ENCODE measurements at regions not wholly inside any gene's neighbourhood (a gene's known extent, or its start where the extent isn't known, plus 50 kb on each side); places are given as distances from the start of the nearest gene placed in this dataset.

DNA sequence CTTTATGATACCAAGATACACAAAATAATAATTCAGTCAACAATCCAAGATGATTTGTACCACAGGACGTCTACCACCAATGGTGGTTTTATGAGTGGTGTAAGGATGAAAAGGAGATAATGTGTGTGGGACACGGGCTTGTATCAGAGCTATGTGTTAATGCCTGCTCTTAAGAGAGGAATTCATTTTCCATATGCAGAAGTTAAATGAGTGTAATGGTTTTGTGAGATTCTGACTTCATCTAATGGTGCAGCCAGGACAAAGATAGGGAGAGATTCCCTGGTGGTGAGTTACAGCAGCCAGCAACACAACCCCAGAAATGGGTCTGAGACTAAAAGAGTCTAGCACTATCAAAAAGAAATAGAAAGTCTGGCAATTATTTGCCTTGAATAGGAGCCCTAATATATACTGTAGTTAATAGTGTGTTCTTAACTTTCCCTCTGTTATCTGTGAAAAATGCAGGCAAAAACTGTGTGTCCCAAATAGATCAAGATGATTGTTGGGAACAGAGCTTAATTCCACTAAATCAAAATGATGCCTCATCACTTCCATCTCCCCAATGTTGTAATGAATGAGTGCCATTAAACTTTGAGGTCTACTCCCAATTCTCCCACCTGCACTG is 455.0 kb upstream of the TCF4 start:
- H3K27me3 Mint-ChIP-seq = no peaks in the 10 kb centered on the region
- H3K4me3 Mint-ChIP-seq = no peak overlapping the region
- intact Hi-C loops (cut with micrococcal nuclease) = no loop called here
- peaks cover 9% of the 10 kb centered on the region for H3K4me1 Mint-ChIP-seq
- TF ChIP-seq, protein P1, sequence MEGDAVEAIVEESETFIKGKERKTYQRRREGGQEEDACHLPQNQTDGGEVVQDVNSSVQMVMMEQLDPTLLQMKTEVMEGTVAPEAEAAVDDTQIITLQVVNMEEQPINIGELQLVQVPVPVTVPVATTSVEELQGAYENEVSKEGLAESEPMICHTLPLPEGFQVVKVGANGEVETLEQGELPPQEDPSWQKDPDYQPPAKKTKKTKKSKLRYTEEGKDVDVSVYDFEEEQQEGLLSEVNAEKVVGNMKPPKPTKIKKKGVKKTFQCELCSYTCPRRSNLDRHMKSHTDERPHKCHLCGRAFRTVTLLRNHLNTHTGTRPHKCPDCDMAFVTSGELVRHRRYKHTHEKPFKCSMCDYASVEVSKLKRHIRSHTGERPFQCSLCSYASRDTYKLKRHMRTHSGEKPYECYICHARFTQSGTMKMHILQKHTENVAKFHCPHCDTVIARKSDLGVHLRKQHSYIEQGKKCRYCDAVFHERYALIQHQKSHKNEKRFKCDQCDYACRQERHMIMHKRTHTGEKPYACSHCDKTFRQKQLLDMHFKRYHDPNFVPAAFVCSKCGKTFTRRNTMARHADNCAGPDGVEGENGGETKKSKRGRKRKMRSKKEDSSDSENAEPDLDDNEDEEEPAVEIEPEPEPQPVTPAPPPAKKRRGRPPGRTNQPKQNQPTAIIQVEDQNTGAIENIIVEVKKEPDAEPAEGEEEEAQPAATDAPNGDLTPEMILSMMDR (IDR thresholded peaks at IDR 0.05) = no peak
- CTCF ChIA-PET = no interaction called here
- POLR2A ChIA-PET = interaction anchor here (0.9 kb wide), 1 partner anchor 10 kb away, joined by 3 read pairs; no protein-coding TSS in a partner anchor
- peaks cover 8% of the 10 kb centered on the region for H3K9me3 Mint-ChIP-seq
- H3K36me3 Mint-ChIP-seq (ENCODE audit: low read depth) = peaks cover 2% of the 10 kb centered on the region
- no peak for DNase-seq
- no peak overlapping the region for H3K27ac Mint-ChIP-seq
- no peak for ATAC-seq (ENCODE audit: low read depth)

DNA sequence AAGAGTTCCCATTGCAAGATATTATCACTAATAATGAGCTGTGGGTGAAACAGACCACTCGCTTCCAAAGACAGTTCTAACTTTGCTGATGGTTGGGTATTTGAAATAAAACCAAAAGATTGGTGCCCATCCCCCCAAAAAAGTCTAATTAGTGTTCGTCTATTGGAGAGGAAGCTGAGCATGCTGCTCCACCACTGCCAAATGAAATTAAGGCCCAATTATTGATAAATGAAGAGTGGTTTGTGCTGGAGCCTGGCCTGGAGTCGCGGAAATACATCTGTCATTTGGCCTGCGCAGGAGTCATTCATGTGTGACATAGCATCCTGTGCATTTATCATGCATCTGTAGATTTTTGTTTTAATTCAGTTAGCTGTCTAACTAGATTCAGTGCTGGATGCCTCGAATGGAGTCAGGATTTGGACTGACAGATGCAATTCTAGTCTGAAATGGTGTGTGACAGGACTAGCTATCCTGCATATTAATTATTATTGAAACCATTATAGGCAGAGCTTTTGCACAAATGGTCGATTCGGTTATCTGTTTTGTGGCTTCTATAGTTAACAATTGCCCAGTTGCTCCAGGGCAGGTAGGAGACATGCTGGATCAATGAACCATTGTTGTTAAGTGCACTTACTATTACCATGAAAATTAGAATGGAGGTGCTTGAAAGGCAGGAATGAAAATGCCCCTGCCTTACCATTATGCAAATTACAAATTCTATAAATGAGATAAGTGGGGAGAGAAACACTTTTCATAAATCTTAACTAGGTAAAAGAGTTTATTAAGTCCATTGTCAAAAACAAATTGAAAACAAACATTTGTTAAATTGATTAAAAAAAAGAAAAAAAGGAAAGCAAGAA is 450.4 kb upstream of the TCF4 start:
- no peaks in the 10 kb centered on the region for H3K27me3 Mint-ChIP-seq
- DNase-seq = no peak
- H3K9me3 Mint-ChIP-seq = peaks cover 7% of the 10 kb centered on the region
- intact Hi-C loops (cut with micrococcal nuclease) = no loop called here
- H3K36me3 Mint-ChIP-seq (ENCODE audit: low read depth) = peaks cover 2% of the 10 kb centered on the region
- H3K4me3 Mint-ChIP-seq = no peak overlapping the region
- ChIA-PET POLR2A (no interaction called here), CTCF (no interaction called here)
- H3K27ac Mint-ChIP-seq = no peak overlapping the region
- ATAC-seq (ENCODE audit: low read depth) = no peak
- peaks cover 12% of the 10 kb centered on the region for H3K4me1 Mint-ChIP-seq
- TF ChIP-seq, protein P1 (IDR thresholded peaks at IDR 0.05) = no peak

GRCh38 chr18:56036741-56037140 is 448.7 kb upstream of the TCF4 start:
- no peak overlapping the region for H3K27ac Mint-ChIP-seq
- intact Hi-C loops (cut with micrococcal nuclease) = no loop called here
- peaks cover 12% of the 10 kb centered on the region for H3K4me1 Mint-ChIP-seq
- POLR2A ChIA-PET = no interaction called here
- ATAC-seq (ENCODE audit: low read depth) (no peak), DNase-seq (no peak)
- no peaks in the 10 kb centered on the region for H3K27me3 Mint-ChIP-seq
- H3K4me3 Mint-ChIP-seq = no peak overlapping the region
- peaks cover 2% of the 10 kb centered on the region for H3K36me3 Mint-ChIP-seq (ENCODE audit: low read depth)
- TF ChIP-seq, protein P1 (IDR thresholded peaks at IDR 0.05) = no peak
- CTCF ChIA-PET = no interaction called here
- peaks cover 14% of the 10 kb centered on the region for H3K9me3 Mint-ChIP-seq

DNA sequence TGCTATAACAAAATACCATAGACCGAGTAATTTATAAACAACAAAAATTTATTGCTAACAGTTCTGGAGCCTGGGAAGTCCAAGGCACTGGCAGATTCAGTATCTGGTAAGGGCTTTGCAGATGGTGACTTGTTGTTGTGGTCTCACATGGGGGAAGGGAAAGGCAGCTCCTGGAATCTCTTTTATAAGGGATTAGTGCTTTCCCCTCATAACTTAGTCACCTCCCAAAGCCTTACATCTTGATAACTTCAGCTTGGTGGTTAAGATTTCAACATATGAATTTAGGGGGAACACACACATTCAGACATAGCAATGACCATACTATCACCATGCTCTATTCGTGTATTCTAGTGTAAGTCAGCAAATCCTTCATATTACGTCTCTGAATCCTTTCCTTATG is 447.6 kb upstream of the TCF4 start:
- intact Hi-C loops (cut with micrococcal nuclease) = no loop called here
- Mint-ChIP-seq H3K9me3 (peaks cover 14% of the 10 kb centered on the region), H3K27ac (no peak overlapping the region), H3K4me3 (no peak overlapping the region), H3K36me3 (ENCODE audit: low read depth) (peaks cover 2% of the 10 kb centered on the region), H3K27me3 (no peaks in the 10 kb centered on the region), H3K4me1 (peaks cover 12% of the 10 kb centered on the region)
- ATAC-seq (ENCODE audit: low read depth) (no peak), DNase-seq (no peak)
- TF ChIP-seq, protein P1 (IDR thresholded peaks at IDR 0.05) = no peak
- ChIA-PET CTCF (no interaction called here), POLR2A (no interaction called here)

- peaks cover 2% of the 10 kb centered on the region for H3K36me3 Mint-ChIP-seq (ENCODE audit: low read depth)
- intact Hi-C loops (cut with micrococcal nuclease) = no loop called here
- DNase-seq (no peak), ATAC-seq (ENCODE audit: low read depth) (no peak)
- H3K9me3 Mint-ChIP-seq = peaks cover 14% of the 10 kb centered on the region
- H3K27me3 Mint-ChIP-seq = no peaks in the 10 kb centered on the region
- H3K4me1 Mint-ChIP-seq = peaks cover 12% of the 10 kb centered on the region
- no peak overlapping the region for H3K27ac Mint-ChIP-seq
- no peak overlapping the region for H3K4me3 Mint-ChIP-seq
- TF ChIP-seq, protein P1 (IDR thresholded peaks at IDR 0.05) = no peak
- POLR2A ChIA-PET = no interaction called here
- CTCF ChIA-PET = no interaction called here
Observed at GRCh38 chr18:56034949-56035348, 447.0 kb upstream of the TCF4 start.

All from activated B cell treated with CpG ODN at 0.5 μM for 24 hours (primary cell).